ENCODE measurements at regions not wholly inside any gene's neighbourhood (a gene's known extent, or its start where the extent isn't known, plus 50 kb on each side); places are given as distances from the start of the nearest gene placed in this dataset.

GRCh38 chr5:29905626-29906353 lies 1287.7 kb upstream of the CDH6 start:
- no peak overlapping the region for H3K4me3 ChIP-seq
- H3K9me3 ChIP-seq: no peaks in the 10 kb centered on the region
- intact Hi-C loops (cut with DNase I): no loop called here
- TF ChIP-seq POLR2A (IDR thresholded peaks at IDR 0.05) (no peak), CTCF (IDR thresholded peaks at IDR 0.05) (no peak)
- H3K27me3 ChIP-seq: no peaks in the 10 kb centered on the region
- no peak for ATAC-seq
- H3K36me3 ChIP-seq (replicated peaks in 1 of 2; ENCODE audit: insufficient read depth in 1 of 2, low read depth in 2 of 2): no peaks in the 10 kb centered on the region
- 61 to 64% methylated on average over 15 of the region's 15 CpGs for WGBS, 2 donors
- no peak overlapping the region for H3K27ac ChIP-seq
- no peak for DNase-seq
- no peaks in the 10 kb centered on the region for H3K4me1 ChIP-seq

- H3K36me3 ChIP-seq (replicated peaks in 1 of 2; ENCODE audit: insufficient read depth in 1 of 2, low read depth in 2 of 2): no peaks in the 10 kb centered on the region
- no peaks in the 10 kb centered on the region for H3K9me3 ChIP-seq
- H3K4me3 ChIP-seq: no peak overlapping the region
- intact Hi-C loops (cut with DNase I): no loop called here
- H3K4me1 ChIP-seq: no peaks in the 10 kb centered on the region
- H3K27ac ChIP-seq: no peak overlapping the region
- TF ChIP-seq CTCF (IDR thresholded peaks at IDR 0.05) (no peak), POLR2A (IDR thresholded peaks at IDR 0.05) (no peak)
- H3K27me3 ChIP-seq: no peaks in the 10 kb centered on the region
- 48 to 51% methylated on average over 2 of the region's 2 CpGs for WGBS, 2 donors
- DNase-seq (no peak), ATAC-seq (no peak)
These were observed 1290.6 kb upstream of the CDH6 start for GRCh38 chr5:29902859-29903258.

GRCh38 chr5:29899583-29899982 lies 1293.9 kb upstream of the CDH6 start:
- Histone ChIP-seq H3K27me3 (no peaks in the 10 kb centered on the region), H3K4me3 (no peak overlapping the region), H3K36me3 (replicated peaks in 1 of 2; ENCODE audit: insufficient read depth in 1 of 2, low read depth in 2 of 2) (no peaks in the 10 kb centered on the region), H3K9me3 (no peaks in the 10 kb centered on the region), H3K27ac (no peak overlapping the region), H3K4me1 (no peaks in the 10 kb centered on the region)
- ATAC-seq: no peak
- TF ChIP-seq CTCF (IDR thresholded peaks at IDR 0.05) (no peak), POLR2A (IDR thresholded peaks at IDR 0.05) (no peak)
- 26 to 44% methylated on average over 2 of the region's 2 CpGs for WGBS, 2 donors
- DNase-seq: peak in 1 of 4 donors; percentile 7
- intact Hi-C loops (cut with DNase I): no loop called here

GRCh38 chr5:29897916-29898315 lies 1295.6 kb upstream of the CDH6 start:
- Histone ChIP-seq H3K36me3 (replicated peaks in 1 of 2; ENCODE audit: insufficient read depth in 1 of 2, low read depth in 2 of 2) (no peaks in the 10 kb centered on the region), H3K4me1 (no peaks in the 10 kb centered on the region), H3K27ac (no peak overlapping the region), H3K9me3 (no peaks in the 10 kb centered on the region), H3K27me3 (no peaks in the 10 kb centered on the region), H3K4me3 (no peak overlapping the region)
- no peak for TF ChIP-seq POLR2A (IDR thresholded peaks at IDR 0.05)
- no peak for TF ChIP-seq CTCF (IDR thresholded peaks at IDR 0.05)
- intact Hi-C loops (cut with DNase I): no loop called here
- DNase-seq: no peak
- no peak for ATAC-seq

GRCh38 chr5:29896646-29897045 lies 1296.8 kb upstream of the CDH6 start:
- Histone ChIP-seq H3K9me3 (no peaks in the 10 kb centered on the region), H3K4me1 (no peaks in the 10 kb centered on the region), H3K27me3 (no peaks in the 10 kb centered on the region), H3K4me3 (no peak overlapping the region), H3K36me3 (replicated peaks in 1 of 2; ENCODE audit: insufficient read depth in 1 of 2, low read depth in 2 of 2) (no peaks in the 10 kb centered on the region), H3K27ac (no peak overlapping the region)
- DNase-seq (no peak), ATAC-seq (no peak)
- TF ChIP-seq POLR2A (IDR thresholded peaks at IDR 0.05) (no peak), CTCF (IDR thresholded peaks at IDR 0.05) (no peak)
- 44 to 45% methylated on average over 1 of the region's 1 CpG for WGBS, 2 donors
- intact Hi-C loops (cut with DNase I): no loop called here

Measured in body of pancreas (tissue), 4 donors.